Mammary epithelial cell (primary cell): ENCODE measurements at regions not wholly inside any gene's neighbourhood (a gene's known extent, or its start where the extent isn't known, plus 50 kb on each side); places are given as distances from the start of the nearest gene placed in this dataset.
"Not testable (repeated sequence)": the region's sequence is repeated elsewhere in the genome, so short reads cannot be mapped to it uniquely, and the experiment has no call there.

Source experiments
- CTCF ChIP-seq, 2 donors: IDR thresholded peaks in 1 of 2; conservative IDR thresholded peaks in 1 of 2; 2 replicates each; pipeline ENCODE4 v1.5.1; 2011 to 2012; ENCODE audit warnings: inconsistent platforms in 2 of 2, low read length in 2 of 2, mild to moderate bottlenecking in 2 of 2, control low read depth in 1 of 2, low read depth in 1 of 2; ENCODE audit not compliant: insufficient read depth in 1 of 2; ENCODE audit errors: extremely low read depth in 1 of 2
- EZH2 ChIP-seq: IDR thresholded peaks from 2 replicates; pipeline ENCODE4 v1.6.1; 2012; ENCODE audit warnings: low read length, inconsistent platforms, borderline replicate concordance

GRCh38 chr5:21495235-21495634 lies 1357.9 kb downstream of the CDH12 start:
- not testable (repeated sequence) for TF ChIP-seq CTCF (conservative IDR thresholded peaks at IDR 0.05 in 1 of 2, IDR thresholded peaks at IDR 0.05 in 1 of 2; ENCODE audit: extremely low read depth in 1 of 2, insufficient read depth in 1 of 2, low read depth in 1 of 2, low read length in 2 of 2); EZH2
